ENCODE measurements at regions not wholly inside any gene's neighbourhood (a gene's known extent, or its start where the extent isn't known, plus 50 kb on each side); places are given as distances from the start of the nearest gene placed in this dataset.
"Not testable (repeated sequence)": the region's sequence is repeated elsewhere in the genome, so short reads cannot be mapped to it uniquely, and the experiment has no call there.

DNA sequence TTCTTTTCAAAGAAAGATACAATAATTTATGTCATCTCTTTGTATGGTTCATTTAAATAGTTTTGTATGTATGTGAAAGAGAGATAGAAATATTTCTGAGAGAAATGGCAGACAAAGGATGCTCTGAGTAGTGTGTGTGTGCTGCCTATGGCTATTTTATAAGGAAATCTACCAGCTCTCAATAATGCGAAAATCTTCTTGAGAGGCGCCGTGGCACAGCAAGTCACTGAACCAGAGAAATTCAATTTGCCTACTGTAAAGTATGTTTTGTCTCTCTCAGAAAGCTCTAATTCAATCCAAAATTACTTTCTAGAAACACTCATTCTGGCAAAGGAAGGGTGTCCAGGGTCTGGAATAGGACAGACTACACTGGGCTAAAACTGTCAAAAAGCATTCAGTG, 1981.1 kb downstream of the EFNA5 start:
- no peak for DNase-seq (ENCODE audit: low read depth)

DNA sequence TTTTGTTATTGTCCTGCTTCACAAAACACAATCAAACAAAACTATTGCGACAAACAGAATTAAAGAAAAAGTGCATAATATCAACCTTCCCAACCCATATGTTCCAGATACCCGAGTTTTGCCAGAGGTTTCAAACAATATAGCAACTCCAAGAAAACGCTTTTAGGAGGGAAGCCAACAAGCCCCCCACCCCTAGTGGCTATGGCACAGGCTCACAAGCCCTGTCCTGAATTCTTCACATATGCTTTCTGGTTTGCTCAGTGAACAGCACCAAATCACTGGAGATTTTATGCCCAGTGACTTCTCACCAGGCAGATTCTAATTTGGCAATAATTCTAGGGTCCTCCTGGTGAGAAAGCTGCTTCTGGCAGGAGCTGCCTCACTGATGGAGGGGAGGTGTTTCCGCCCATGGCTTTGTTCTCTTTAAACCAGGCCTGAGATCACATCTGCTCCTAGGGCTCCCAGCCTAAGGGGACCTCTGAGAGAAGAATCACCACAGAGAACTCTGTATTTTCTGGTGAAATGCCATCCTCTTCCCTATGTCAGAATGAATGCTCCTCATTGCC, 1982.4 kb downstream of the EFNA5 start:
- DNase-seq (ENCODE audit: low read depth): no peak

DNA sequence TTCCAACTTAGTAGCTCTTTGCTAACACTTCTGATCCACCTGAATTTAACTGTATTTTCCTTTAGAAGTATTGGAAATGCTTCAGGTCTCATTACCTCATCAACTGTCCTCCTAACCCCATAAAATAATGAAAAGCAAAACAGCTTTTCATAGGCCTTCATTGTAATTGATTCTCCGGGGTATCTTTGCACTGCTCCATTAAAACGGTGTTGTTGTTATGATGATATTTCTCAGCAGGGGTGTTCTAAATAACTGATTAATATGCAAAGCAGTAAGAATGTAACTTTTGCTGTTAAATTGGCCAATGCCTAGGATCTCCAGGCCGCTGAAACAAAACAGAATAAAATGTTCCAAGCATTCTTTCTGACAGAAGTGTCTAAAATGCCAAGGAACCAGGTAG, 1983.2 kb downstream of the EFNA5 start:
- no peak for DNase-seq (ENCODE audit: low read depth)

DNA sequence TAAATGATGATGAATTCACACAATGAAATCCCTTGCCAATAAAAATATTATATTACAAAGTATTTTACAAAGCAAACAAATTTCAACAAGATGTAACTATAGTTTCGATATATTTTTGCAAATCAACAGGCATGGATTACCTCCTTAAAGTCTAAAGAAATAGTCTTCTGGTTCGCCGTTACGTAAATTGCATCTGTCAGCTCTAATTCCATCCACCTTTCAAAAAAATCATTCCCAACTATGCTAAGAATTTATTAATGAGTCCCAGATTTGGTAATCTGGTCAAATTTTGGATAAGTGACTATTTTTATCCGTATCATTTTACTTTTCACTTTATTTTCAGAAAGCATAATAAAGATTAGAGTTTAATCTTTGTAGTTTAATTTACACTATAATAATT, 1984.9 kb downstream of the EFNA5 start:
- DNase-seq (ENCODE audit: low read depth): no peak

DNA sequence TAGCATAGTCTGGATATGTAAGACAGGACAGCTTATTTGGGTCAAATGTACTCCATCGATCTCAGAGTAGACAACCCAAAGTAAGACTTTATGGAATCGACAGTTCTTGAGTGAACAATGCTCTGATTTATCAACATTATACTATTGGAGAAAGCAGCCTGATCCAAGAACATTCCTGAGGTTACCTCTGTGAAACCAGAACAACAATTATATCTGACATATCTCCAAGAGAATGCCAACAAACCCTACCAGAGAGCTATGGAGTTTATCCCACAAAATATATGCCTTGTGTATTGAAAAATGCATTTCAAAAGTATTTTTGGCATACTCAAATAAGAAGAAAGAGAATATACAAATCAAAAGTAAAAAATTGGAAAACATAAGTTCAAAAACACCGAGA, 1985.9 kb downstream of the EFNA5 start:
- DNase-seq (ENCODE audit: low read depth): no peak

DNA sequence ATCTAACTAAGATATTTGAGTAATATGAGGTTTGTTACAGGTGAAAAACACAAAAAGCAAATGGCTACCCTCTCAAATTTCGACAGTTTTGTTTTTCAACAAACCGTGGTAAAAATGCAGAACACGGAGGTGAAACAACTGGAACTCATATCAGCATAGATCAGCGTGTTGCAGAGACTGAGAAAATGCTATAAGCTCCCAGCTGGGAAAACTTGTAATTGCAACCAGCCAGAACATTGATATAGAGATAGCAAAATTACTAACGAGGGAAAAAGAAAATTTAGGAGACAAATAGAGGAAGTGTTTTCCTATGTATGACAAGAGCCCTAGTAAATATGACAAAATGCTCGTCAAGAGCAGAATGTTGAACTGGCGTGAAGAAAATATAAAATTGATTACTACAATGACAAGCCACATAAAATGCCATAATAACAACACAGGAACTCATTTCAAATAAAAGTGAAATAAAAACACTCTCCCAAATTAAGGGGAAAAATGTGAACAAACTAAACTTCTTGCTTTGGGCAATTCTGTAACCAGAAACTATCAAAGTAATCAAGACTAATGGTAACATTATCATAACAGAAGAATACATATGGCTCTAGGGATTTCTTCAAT, 1989.8 kb downstream of the EFNA5 start:
- no peak for DNase-seq (ENCODE audit: low read depth)

DNA sequence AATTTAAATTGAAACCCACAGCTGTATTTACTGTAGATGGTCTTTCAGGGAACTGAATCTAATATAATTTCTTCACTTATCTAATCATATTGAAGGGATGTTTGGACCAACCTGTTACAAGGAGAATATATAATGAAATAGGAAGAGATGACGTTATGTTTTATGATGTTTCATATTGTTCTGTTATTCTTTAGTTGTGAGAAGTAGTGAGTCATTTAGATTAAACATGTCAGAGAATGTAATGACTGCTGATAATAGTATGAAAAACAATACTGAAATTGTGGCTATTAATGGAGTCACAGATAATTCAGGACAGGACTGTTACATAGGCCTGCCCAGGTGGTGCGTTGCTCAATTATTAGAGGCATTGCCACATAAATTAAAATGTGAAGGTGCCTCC, 1993.4 kb downstream of the EFNA5 start:
- no peak for DNase-seq (ENCODE audit: low read depth)

DNA sequence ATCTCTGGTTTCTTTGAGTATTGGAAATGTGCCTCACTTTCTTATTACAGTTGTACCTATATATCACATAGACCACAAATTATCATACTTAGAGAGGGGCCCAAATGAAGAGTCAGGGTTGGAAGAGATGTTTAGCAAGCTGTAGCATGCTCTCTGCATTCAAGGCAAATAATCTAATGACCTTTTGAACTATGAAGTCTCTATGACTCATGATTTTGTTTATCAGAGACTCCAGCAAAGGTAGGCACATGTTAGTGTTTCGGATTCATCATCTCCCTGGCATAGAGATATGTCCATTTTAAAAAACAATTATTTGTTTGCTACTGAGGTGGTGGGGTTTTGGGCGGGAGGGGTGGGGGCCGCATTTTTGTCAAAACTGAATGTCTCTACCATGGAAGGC, 2000.1 kb downstream of the EFNA5 start:
- no peak for DNase-seq (ENCODE audit: low read depth)

DNA sequence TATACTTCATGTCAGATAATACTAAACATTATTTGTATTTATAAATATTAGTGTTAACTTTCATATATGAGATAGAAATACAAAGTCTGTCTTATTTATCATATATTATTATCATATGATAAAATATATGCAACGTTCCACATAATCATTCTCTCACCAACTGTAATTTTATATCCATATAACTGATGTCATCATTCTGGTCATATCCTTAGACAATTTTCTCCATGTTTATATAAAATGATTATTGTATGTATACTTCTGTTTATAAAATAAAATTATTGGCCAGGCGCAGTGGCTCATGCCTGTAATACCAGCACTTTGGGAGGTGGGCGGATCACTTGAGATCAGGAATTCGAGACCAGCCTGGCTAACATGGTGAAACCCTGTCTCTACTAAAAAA, 2007.1 kb downstream of the EFNA5 start:
- DNase-seq (ENCODE audit: low read depth): no peak

DNA sequence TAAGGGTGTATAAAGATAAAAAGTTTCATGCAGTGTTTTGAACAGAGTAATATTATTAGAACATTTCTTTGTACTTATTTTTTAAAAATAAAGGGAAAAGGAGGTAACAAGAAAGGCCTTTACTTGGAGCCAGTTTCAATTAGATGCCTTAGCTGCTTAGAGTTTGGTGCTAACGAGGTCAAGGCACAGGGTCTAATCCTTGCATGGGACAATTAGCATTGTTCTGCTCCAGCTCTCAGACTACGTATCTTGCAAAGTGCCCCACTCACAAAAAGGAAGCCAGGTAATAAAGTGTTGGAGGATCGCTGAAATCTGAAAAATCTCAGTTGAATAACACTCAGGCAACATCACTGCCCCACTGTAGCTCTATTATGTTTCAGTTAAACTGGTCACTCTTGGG, 2011.3 kb downstream of the EFNA5 start:
- DNase-seq (ENCODE audit: low read depth): no peak

DNA sequence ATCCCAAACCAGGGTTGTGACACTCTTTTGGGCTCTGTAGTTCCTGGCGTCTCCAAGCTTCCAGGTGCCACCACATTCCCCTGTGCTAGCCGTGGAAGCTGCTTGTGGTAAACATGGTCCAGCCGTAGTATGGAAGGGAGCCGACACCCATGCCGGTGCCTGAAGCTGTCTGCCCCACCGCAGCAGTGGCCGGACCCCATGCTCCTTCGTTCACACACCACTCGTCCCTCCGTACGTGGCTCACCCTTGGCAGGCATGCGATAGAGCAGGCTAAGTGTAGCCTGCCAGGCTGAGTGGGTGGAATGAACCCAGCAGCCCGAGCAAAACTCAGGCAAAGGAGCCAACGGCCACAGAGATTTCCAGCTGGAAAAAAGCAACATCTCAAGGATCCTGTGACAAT, 2030.4 kb downstream of the EFNA5 start:
- no peak for DNase-seq (ENCODE audit: low read depth)

DNA sequence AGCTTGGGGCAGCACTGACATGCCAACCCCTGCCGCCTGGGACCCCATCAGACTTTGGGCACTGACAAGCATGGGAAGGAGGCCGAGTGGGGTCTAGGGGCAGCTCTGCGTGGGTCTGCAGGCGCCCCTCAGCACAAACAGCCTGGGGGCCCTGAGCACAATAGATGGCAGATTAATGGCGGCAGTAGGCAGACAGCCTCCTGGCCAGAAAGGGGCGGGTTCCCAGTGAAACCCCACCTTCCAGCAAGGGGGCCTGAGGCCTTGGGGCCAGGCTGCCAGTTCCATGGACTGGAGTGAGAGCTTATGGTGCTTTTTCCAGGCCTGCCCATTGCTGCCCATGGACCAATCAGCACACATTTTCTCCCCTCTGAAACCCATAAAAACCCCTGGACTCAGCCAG, 2031.2 kb downstream of the EFNA5 start:
- no peak for DNase-seq (ENCODE audit: low read depth)

DNA sequence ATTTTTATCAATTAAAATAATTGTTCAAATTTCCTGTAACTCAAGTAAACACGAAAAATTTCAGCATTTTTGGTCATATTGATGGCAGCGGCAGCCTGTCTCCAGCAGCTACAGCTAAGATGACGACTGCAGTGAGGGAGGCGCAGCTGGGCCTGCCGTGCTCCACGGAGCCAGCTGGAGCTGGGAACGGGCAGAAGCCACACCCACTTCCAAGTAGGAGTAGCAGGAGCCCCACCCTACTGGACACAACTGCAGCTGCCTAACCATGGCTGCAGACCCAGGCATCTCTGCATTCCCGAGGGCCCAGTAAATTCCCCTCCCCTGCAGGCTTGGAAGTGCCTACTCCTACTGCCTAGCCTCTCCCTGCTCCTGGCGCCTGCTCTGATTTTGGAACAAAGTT, 2031.7 kb downstream of the EFNA5 start:
- peak; percentile 8 for DNase-seq (ENCODE audit: low read depth)

DNA sequence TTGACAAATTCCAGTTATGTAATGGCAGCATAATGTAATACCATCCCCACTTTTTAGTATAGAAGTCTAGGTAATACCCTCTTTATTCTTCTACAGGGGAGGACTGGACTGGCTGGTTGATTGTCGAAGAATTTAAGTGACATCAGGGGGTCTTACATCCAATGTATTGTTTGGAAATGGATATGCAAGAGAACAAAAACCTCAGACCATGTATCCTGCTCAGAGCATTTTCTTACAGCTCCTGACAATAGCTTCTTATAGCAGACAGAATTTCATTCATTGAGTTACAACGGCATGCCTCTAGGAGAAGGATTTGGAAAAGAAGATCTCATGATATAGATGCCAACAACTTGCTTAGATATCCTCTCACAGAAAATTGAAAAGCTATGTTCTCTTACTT, 2032.3 kb downstream of the EFNA5 start:
- DNase-seq (ENCODE audit: low read depth): no peak

DNA sequence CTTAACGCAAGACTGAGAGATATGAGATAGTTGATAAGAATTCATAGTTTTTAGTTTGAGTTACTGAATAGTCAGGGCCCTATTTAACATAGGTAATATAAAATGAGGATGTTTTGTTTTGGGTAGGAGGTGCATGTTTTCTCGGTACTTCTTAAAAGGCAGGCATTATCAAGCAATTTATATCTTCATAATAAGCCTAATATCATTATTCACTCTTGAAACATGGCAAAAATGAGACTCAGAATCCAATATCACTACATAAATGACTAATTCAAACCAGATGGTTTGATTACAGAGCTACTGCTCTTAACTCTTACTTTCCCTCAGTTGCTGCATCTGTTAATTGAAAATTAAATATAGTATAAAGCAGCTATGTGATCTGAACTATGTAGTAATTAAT, 2038.7 kb downstream of the EFNA5 start:
- DNase-seq (ENCODE audit: low read depth): no peak

DNA sequence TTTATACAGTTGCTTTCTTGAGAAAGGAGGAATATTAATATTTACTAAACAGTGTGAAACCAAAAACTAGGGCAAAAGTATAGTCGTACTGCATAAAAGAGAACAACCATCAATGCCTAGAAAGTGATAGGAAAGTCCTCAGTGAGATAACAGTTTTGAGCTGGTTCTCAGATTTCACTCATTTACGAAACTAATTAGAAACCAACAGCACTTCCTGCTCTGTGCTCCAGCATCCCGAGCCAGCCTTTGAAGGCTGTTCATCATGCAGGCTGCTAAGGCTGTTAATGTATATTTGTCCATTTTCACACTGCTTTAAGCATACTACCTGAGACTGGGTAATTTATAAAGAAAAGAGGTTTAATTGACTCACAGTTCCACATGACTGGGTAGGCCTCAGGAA, 2039.9 kb downstream of the EFNA5 start:
- DNase-seq (ENCODE audit: low read depth): no peak

DNA sequence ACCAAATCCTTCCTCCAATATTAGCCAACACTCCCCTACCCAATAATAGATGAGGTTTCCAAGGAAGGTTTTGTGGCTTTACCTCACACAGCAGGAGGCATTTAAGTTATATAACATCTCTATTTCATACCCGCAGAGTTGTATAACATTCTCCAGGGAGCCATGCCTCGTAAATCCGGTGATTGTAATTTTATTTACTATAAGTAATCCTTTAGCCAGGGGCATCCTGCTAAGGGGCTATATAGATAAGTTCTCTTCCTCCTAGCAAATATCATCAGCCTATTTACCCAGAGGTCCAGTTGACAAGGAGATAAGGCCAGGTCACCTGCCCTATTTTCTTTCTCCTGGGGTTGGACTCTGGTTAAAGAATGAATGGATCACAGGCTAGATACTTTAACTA, 2051.0 kb downstream of the EFNA5 start:
- no peak for DNase-seq (ENCODE audit: low read depth)

DNA sequence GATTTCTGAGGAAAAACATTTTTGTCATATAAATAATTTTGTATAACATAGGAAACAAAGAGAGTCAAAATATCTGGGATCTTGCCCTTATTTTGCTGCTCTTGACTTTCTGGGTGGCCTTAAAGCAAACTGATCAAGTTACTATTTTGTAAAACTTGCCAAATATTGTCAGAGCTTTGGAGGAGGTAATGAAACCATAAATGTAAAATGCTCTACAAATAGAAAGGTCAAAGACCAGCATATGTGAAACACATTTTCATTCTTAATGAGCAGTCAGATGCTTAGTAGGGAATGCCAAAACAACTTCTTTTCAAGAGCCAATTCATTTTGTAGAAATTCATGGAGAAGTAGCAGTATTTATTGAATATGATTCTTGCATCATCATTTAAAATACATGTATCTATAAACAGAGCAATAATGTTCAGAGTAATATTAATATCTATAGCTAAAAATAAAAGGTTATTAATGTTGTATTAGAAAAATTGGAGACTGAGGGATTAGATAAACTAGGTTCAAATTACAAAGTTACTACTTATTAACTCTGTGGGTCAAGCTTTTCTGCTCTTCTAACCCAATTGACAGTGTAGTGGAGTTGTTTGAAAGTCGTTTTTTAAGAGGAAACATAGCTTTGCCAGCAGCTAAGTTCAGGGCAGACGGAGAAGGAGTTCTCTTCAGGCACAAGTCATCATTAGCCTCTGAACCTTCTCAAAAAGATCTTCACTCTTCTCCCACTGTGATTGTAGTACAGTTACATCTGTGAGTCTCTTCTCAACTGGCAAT, 2053.1 kb downstream of the EFNA5 start:
- no peak for DNase-seq (ENCODE audit: low read depth)

DNA sequence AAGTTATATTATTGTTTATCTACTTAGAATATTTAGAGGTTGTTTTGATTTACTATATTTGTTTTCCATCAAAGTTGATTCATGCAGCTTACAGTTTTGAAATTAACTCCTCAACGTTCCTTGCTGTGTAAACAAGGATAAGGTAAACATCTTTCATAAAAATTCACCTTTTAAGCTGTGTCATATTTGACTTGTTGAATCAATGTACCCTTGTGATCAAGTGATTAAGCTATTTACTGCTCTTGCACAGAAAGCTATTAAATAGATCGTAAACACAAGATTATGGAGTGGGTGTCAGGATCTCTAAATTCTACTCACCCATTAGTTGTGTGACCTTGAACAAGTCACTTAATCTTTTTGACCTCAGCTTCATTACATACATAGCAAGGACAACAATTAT, 2054.0 kb upstream of the NUDT12 start:
- DNase-seq (ENCODE audit: low read depth): no peak

DNA sequence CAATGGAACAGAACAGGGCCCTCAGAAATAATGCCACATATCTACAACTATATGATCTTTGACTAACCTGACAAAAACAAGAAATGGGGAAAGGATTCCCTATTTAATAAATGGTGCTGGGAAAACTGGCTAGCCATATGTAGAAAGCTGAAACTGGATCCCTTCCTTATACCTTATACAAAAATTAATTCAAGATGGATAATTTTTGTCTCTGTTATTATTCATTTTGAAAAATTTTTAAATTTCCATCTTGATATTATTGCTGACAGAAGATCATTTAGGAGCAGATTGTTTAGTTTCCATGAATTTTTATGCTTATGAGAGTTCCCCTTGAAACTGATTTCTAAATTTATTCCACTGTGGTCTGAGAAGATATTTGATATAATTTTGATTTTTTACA, 2039.8 kb upstream of the NUDT12 start:
- not testable (repeated sequence) for DNase-seq (ENCODE audit: low read depth)

DNA sequence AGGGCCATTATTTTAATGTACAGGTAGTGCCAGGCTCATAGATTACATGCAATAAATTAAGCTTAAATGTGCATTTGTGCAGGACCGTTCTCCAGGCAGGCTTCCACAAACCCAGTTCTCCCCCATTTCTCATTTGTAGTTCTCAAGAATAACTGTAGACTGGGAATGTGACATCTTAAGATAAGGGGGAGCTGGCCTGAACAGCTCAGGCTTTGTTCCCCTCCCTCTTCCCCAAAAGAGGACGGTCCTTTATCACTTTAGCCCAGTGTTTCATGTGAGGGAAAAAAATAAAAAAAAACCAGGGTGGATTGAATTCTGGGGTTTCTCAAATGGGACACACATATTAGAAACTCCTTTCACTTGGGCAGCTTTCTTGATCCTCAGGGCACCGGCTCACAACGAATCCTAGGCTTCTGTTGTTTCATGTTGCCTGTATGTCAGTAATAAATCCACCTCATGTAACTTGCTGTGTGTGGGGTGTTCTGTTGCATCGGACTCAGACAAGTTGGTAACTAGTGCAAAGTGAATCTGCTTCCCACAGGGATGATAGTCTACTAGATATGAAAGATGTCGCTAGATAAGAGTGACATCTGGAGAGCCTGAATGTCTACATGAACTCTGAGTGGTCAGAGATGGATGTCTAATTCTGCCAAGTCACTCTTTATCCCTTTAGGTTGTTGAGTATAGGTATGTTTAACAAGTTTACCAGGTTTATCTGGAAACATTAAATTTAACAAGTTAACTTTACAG, 2030.6 kb upstream of the NUDT12 start:
- no peak for DNase-seq (ENCODE audit: low read depth)

DNA sequence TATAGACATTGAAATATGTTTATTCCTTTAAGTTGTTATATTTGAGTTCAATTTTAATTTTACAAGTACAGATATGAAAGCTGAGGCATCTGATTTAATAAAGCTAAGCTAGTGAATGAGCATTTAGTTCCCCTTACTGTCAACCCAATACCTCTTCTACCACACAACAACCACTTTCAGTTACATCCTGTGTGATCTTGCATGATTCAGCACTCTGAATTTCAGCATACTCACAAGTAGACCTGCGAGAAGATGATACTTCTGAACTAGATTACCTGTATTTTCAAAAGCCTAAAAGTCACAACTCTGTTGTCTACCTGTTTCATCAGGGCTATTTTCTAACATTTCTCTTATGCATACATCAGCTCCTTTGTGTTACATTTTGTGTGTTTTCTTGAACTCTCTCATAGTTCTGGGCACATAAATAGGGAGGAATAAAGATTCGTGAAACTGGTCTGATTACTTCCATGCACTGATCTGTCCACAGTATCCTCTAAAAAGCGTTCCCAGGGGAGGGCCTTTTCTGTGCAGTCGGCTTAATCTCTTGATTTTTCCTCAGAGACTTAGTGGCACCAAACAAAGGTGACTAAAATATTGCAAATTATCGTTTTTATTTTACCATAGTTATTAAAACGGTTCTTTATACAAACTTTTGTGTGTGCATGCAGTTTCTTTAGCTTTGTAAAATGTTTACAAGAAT, 2025.5 kb upstream of the NUDT12 start:
- no peak for DNase-seq (ENCODE audit: low read depth)
